Upper lobe of left lung (tissue), 4 donors: ENCODE measurements at regions not wholly inside any gene's neighbourhood (a gene's known extent, or its start where the extent isn't known, plus 50 kb on each side); places are given as distances from the start of the nearest gene placed in this dataset.

Experiments
- CTCF ChIP-seq, 6 experiments: fragments of 450-650 bp in 4 of 6; fragments of 200-600 bp in 2 of 6; sonication (generic) in 2 of 6; IDR thresholded peaks; one replicate each; pipeline ENCODE4 v1.5.1; 2016 to 2019; ENCODE audit warnings: antibody characterized with exemption in 6 of 6
- EP300 ChIP-seq, 4 donors: sonication (generic); formaldehyde crosslinking; IDR thresholded peaks; one replicate each; pipeline ENCODE4 v1.5.1; 2017; ENCODE audit warnings: antibody characterized with exemption in 4 of 4, control low read depth in 2 of 4
- POLR2A ChIP-seq, 4 donors: fragments of 450-650 bp; IDR thresholded peaks; one replicate each; pipeline ENCODE4 v1.5.1; 2016 to 2017; ENCODE audit warnings: antibody characterized with exemption in 4 of 4, mild to moderate bottlenecking in 2 of 4
- POLR2AphosphoS5 ChIP-seq, 2 donors: sonication (generic); formaldehyde crosslinking; IDR thresholded peaks; one replicate each; pipeline ENCODE4 v1.5.1; 2017; ENCODE audit warnings: antibody characterized with exemption in 2 of 2

- TF ChIP-seq CTCF (IDR thresholded peaks at IDR 0.05) = no peak
- no peak for TF ChIP-seq EP300 (IDR thresholded peaks at IDR 0.05)
- TF ChIP-seq POLR2A (IDR thresholded peaks at IDR 0.05) = no peak
- no peak for TF ChIP-seq POLR2AphosphoS5 (IDR thresholded peaks at IDR 0.05)
Observed at GRCh38 chrX:114165537-114165936, 418.3 kb upstream of the HTR2C start.
